HepG2 (cell line): ENCODE measurements at regions not wholly inside any gene's neighbourhood (a gene's known extent, or its start where the extent isn't known, plus 50 kb on each side); places are given as distances from the start of the nearest gene placed in this dataset.
A peak's percentile ranks its signal among the peaks of the same experiment; 100 is the strongest.

Experiments used
- CREB1 ChIP-seq, 2 experiments: fragments of 450-650 bp in 1 of 2; IDR thresholded peaks; 2 replicates each; pipeline ENCODE4 v1.6.1; 2016 to 2017; ENCODE audit warnings: control low read depth in 1 of 2, mild to moderate bottlenecking in 1 of 2, missing compliant biosample characterization in 1 of 2, missing genetic modification characterization in 1 of 2
- GATAD2A ChIP-seq: IDR thresholded peaks from 2 replicates; pipeline ENCODE4 v1.6.1; 2016
- HDAC2 ChIP-seq: sonication (generic); formaldehyde crosslinking; IDR thresholded peaks from 2 replicates; pipeline ENCODE4 v1.4.0; 2020; ENCODE audit warnings: missing genetic modification reagents
- HMG20B ChIP-seq: conservative IDR thresholded peaks from 2 replicates; pipeline ENCODE4 v1.6.1; 2016; ENCODE audit warnings: missing genetic modification reagents, missing compliant biosample characterization
- NFKB2 ChIP-seq: sonication (generic); formaldehyde crosslinking; IDR thresholded peaks from 2 replicates; pipeline ENCODE4 v1.4.0; 2020; ENCODE audit warnings: missing genetic modification reagents, borderline replicate concordance
- PPARG ChIP-seq: conservative IDR thresholded peaks from 2 replicates; pipeline ENCODE4 v1.6.1; 2016; ENCODE audit warnings: missing biosample characterization, missing genetic modification reagents
- TBX3 ChIP-seq: fragments of 450-650 bp; IDR thresholded peaks from 2 replicates; pipeline ENCODE4 v1.6.1; 2017; ENCODE audit warnings: antibody characterized with exemption, mild to moderate bottlenecking, inconsistent platforms, borderline replicate concordance
- ZNF160 ChIP-seq: sonication (generic); formaldehyde crosslinking; IDR thresholded peaks from 2 replicates; pipeline ENCODE4 v1.8.0; 2022; ENCODE audit warnings: mild to moderate bottlenecking, inconsistent platforms, missing genetic modification reagents
- ZNF547 ChIP-seq: sonication (generic); formaldehyde crosslinking; IDR thresholded peaks from 2 replicates; pipeline ENCODE4 v1.5.1; 2020; ENCODE audit warnings: mild to moderate bottlenecking, missing genetic modification reagents
- TF ChIP-seq, protein P1 (sequence below): sonication (generic); formaldehyde crosslinking; IDR thresholded peaks from one replicate; pipeline ENCODE4 v1.5.1; 2020; ENCODE audit warnings: mild to moderate bottlenecking, missing genetic modification reagents; ENCODE audit errors: not compliant biosample characterization
- TF ChIP-seq, protein P2 (sequence below): sonication (generic); formaldehyde crosslinking; IDR thresholded peaks from 2 replicates; pipeline ENCODE4 v1.5.0; 2020; ENCODE audit warnings: mild to moderate bottlenecking, missing genetic modification reagents
- TF ChIP-seq, protein P3 (sequence below): sonication (generic); formaldehyde crosslinking; conservative IDR thresholded peaks from 2 replicates; pipeline ENCODE4 v1.8.0; 2022; ENCODE audit warnings: low read depth, missing genetic modification reagents
- TF ChIP-seq, protein P4 (sequence below): sonication (generic); formaldehyde crosslinking; IDR thresholded peaks from 2 replicates; pipeline ENCODE4 v1.4.0; 2020; ENCODE audit warnings: missing genetic modification reagents, low read depth, mild to moderate bottlenecking, borderline replicate concordance
- TF ChIP-seq, protein P5 (sequence below): sonication (generic); formaldehyde crosslinking; IDR thresholded peaks from 2 replicates; pipeline ENCODE4 v1.5.0; 2020; ENCODE audit warnings: mild to moderate bottlenecking, missing genetic modification reagents

DNA sequence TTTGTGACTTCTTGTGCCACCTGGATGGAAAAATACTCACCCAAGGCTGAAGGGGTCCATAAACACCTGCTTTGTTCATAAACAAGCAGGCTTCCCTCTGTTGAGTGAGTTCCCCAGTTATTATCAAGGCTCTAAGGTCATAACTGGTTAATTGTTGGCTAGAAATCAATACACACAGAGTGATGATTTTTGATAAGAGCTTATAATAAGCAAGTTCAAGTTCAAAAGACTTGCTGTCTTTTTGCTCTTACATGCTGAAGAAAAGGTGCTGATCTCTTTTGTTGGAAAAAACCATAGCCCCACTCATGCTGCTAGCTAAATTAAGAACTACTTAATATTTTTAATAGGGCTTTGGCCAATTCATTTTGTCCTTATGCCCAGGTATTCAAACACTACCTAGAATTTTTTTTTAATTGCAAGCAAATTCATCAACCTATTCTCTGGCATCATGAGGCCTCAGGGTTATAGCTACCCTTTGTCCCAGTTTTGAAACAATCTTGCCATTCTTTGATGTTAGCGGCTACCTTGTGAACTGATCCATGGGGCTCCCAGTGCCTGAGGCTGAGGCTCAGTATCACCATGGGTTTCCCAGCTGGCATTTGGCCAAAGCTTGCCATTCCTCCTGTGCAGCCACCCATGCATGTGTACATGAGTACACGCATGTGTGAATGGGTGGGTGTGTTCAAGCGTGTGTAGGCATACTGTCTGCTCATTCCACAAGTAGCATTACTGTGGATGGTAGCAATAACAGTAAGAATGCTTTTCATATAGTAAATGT, 127.6 kb upstream of the LPP start (continued):
- TF ChIP-seq, protein P1, sequence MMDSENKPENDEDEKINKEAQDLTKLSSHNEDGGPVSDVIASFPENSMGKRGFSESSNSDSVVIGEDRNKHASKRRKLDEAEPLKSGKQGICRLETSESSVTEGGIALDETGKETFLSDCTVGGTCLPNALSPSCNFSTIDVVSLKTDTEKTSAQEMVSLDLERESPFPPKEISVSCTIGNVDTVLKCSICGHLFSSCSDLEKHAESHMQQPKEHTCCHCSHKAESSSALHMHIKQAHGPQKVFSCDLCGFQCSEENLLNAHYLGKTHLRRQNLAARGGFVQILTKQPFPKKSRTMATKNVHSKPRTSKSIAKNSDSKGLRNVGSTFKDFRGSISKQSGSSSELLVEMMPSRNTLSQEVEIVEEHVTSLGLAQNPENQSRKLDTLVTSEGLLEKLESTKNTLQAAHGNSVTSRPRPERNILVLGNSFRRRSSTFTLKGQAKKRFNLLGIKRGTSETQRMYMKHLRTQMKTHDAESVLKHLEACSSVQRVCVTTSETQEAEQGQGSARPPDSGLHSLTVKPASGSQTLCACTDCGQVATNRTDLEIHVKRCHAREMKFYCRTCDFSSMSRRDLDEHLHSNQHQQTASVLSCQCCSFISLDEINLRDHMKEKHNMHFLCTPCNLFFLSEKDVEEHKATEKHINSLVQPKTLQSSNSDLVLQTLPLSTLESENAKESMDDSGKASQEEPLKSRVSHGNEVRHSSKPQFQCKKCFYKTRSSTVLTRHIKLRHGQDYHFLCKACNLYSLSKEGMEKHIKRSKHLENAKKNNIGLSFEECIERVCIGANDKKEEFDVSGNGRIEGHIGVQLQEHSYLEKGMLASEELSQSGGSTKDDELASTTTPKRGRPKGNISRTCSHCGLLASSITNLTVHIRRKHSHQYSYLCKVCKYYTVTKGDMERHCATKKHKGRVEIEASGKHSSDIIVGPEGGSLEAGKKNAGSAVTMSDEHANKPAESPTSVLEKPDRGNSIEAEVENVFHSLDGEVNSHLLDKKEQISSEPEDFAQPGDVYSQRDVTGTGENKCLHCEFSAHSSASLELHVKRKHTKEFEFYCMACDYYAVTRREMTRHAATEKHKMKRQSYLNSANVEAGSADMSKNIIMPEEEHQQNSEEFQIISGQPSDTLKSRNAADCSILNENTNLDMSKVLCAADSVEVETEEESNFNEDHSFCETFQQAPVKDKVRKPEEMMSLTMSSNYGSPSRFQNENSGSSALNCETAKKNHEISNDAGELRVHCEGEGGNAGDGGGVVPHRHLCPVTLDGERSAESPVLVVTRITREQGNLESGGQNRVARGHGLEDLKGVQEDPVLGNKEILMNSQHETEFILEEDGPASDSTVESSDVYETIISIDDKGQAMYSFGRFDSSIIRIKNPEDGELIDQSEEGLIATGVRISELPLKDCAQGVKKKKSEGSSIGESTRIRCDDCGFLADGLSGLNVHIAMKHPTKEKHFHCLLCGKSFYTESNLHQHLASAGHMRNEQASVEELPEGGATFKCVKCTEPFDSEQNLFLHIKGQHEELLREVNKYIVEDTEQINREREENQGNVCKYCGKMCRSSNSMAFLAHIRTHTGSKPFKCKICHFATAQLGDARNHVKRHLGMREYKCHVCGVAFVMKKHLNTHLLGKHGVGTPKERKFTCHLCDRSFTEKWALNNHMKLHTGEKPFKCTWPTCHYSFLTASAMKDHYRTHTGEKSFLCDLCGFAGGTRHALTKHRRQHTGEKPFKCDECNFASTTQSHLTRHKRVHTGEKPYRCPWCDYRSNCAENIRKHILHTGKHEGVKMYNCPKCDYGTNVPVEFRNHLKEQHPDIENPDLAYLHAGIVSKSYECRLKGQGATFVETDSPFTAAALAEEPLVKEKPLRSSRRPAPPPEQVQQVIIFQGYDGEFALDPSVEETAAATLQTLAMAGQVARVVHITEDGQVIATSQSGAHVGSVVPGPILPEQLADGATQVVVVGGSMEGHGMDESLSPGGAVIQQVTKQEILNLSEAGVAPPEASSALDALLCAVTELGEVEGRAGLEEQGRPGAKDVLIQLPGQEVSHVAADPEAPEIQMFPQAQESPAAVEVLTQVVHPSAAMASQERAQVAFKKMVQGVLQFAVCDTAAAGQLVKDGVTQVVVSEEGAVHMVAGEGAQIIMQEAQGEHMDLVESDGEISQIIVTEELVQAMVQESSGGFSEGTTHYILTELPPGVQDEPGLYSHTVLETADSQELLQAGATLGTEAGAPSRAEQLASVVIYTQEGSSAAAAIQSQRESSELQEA (CRISPR knock-in tag), result no peak
- TF ChIP-seq HMG20B (CRISPR knock-in tag), result no peak
- TF ChIP-seq, protein P2, sequence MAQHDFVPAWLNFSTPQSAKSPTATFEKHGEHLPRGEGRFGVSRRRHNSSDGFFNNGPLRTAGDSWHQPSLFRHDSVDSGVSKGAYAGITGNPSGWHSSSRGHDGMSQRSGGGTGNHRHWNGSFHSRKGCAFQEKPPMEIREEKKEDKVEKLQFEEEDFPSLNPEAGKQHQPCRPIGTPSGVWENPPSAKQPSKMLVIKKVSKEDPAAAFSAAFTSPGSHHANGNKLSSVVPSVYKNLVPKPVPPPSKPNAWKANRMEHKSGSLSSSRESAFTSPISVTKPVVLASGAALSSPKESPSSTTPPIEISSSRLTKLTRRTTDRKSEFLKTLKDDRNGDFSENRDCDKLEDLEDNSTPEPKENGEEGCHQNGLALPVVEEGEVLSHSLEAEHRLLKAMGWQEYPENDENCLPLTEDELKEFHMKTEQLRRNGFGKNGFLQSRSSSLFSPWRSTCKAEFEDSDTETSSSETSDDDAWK, result no peak
- TF ChIP-seq NFKB2, result no peak
- no peak for TF ChIP-seq ZNF160 (CRISPR knock-in tag)
- TF ChIP-seq, protein P3, sequence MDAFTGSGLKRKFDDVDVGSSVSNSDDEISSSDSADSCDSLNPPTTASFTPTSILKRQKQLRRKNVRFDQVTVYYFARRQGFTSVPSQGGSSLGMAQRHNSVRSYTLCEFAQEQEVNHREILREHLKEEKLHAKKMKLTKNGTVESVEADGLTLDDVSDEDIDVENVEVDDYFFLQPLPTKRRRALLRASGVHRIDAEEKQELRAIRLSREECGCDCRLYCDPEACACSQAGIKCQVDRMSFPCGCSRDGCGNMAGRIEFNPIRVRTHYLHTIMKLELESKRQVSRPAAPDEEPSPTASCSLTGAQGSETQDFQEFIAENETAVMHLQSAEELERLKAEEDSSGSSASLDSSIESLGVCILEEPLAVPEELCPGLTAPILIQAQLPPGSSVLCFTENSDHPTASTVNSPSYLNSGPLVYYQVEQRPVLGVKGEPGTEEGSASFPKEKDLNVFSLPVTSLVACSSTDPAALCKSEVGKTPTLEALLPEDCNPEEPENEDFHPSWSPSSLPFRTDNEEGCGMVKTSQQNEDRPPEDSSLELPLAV (CRISPR knock-in tag), result no peak
- TF ChIP-seq, protein P4, sequence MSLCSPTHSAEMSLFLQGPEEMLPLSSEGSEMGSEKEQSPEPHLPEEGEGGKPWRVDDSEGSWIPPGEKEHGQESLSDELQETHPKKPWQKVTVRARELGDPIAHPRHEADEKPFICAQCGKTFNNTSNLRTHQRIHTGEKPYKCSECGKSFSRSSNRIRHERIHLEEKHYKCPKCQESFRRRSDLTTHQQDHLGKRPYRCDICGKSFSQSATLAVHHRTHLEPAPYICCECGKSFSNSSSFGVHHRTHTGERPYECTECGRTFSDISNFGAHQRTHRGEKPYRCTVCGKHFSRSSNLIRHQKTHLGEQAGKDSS (CRISPR knock-in tag), result no peak
- TF ChIP-seq PPARG, result peak; percentile 95
- no peak for TF ChIP-seq CREB1 (IDR thresholded peaks at IDR 0.05)
- peak; percentile 65; the same call in 1 of the 2 replicates for TF ChIP-seq CREB1 (CRISPR knock-in tag; IDR thresholded peaks at IDR 0.05)
- TF ChIP-seq, protein P5, sequence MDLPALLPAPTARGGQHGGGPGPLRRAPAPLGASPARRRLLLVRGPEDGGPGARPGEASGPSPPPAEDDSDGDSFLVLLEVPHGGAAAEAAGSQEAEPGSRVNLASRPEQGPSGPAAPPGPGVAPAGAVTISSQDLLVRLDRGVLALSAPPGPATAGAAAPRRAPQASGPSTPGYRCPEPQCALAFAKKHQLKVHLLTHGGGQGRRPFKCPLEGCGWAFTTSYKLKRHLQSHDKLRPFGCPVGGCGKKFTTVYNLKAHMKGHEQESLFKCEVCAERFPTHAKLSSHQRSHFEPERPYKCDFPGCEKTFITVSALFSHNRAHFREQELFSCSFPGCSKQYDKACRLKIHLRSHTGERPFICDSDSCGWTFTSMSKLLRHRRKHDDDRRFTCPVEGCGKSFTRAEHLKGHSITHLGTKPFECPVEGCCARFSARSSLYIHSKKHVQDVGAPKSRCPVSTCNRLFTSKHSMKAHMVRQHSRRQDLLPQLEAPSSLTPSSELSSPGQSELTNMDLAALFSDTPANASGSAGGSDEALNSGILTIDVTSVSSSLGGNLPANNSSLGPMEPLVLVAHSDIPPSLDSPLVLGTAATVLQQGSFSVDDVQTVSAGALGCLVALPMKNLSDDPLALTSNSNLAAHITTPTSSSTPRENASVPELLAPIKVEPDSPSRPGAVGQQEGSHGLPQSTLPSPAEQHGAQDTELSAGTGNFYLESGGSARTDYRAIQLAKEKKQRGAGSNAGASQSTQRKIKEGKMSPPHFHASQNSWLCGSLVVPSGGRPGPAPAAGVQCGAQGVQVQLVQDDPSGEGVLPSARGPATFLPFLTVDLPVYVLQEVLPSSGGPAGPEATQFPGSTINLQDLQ (CRISPR knock-in tag), result no peak
- TF ChIP-seq HDAC2 (CRISPR knock-in tag), result peak; percentile 48
- no peak for TF ChIP-seq TBX3
- TF ChIP-seq ZNF547 (CRISPR knock-in tag), result no peak
- peak; percentile 92 for TF ChIP-seq GATAD2A
